Mammary epithelial cell (primary cell): ENCODE measurements at regions not wholly inside any gene's neighbourhood (a gene's known extent, or its start where the extent isn't known, plus 50 kb on each side); places are given as distances from the start of the nearest gene placed in this dataset.

ENCODE experiments used
- CTCF ChIP-seq, 2 donors: IDR thresholded peaks in 1 of 2; conservative IDR thresholded peaks in 1 of 2; 2 replicates each; pipeline ENCODE4 v1.5.1; 2011 to 2012; ENCODE audit warnings: inconsistent platforms in 2 of 2, low read length in 2 of 2, mild to moderate bottlenecking in 2 of 2, control low read depth in 1 of 2, low read depth in 1 of 2; ENCODE audit not compliant: insufficient read depth in 1 of 2; ENCODE audit errors: extremely low read depth in 1 of 2
- EZH2 ChIP-seq: IDR thresholded peaks from 2 replicates; pipeline ENCODE4 v1.6.1; 2012; ENCODE audit warnings: low read length, inconsistent platforms, borderline replicate concordance

- TF ChIP-seq CTCF (conservative IDR thresholded peaks at IDR 0.05 in 1 of 2, IDR thresholded peaks at IDR 0.05 in 1 of 2; ENCODE audit: extremely low read depth in 1 of 2, insufficient read depth in 1 of 2, low read depth in 1 of 2, low read length in 2 of 2) (no peak), EZH2 (no peak)
Measured at GRCh38 chr15:35167675-35168074, 82.6 kb upstream of the NANOGP8 start.
